GM23338 (cell line): ENCODE measurements at regions not wholly inside any gene's neighbourhood (a gene's known extent, or its start where the extent isn't known, plus 50 kb on each side); places are given as distances from the start of the nearest gene placed in this dataset.

Experiments used
- ATAC-seq: fragments of 200-7000 bp; cut with Tn5 transposase; 3 replicates; pipeline ENCODE4 v1.9.1; 2020
- DNase-seq: peaks from one replicate; pipeline ENCODE4 v3.0.0-alpha.2; 2015; ENCODE audit warnings: low spot score
- H2AFZ ChIP-seq: fragments of 200-600 bp; sonication (generic); 2 replicates; pipeline ENCODE4 v1.8.0; 2016; ENCODE audit warnings: antibody characterized with exemption, mild to moderate bottlenecking, moderate library complexity
- H3F3A ChIP-seq: fragments of 200-600 bp; sonication (generic); replicated peaks from 2 replicates; pipeline ENCODE4 v1.8.0; 2017; ENCODE audit warnings: antibody characterized with exemption, mixed run types, low read depth
- H3K27ac ChIP-seq: fragments of 200-600 bp; sonication (generic); 2 replicates; pipeline ENCODE4 v1.6.1; 2016; ENCODE audit warnings: low read depth
- H3K27me3 ChIP-seq: fragments of 200-600 bp; sonication (generic); 2 replicates; pipeline ENCODE4 v1.8.0; 2016; ENCODE audit warnings: mild to moderate bottlenecking, mixed run types, moderate library complexity; ENCODE audit not compliant: insufficient read depth
- H3K36me3 ChIP-seq: fragments of 200-600 bp; sonication (generic); 2 replicates; pipeline ENCODE4 v1.8.0; 2016; ENCODE audit warnings: mild to moderate bottlenecking; ENCODE audit not compliant: insufficient read depth
- H3K4me1 ChIP-seq: fragments of 200-600 bp; sonication (generic); 2 replicates; pipeline ENCODE4 v1.8.0; 2016; ENCODE audit warnings: mild to moderate bottlenecking, moderate library complexity; ENCODE audit not compliant: insufficient read depth
- H3K4me2 ChIP-seq: fragments of 200-600 bp; sonication (generic); 2 replicates; pipeline ENCODE4 v1.7.1; 2017; ENCODE audit warnings: mixed run types
- H3K4me3 ChIP-seq: fragments of 200-600 bp; sonication (generic); 2 replicates; pipeline ENCODE4 v1.6.1; 2016; ENCODE audit warnings: mixed run types
- H3K79me2 ChIP-seq: fragments of 200-600 bp; sonication (generic); replicated peaks from 2 replicates; pipeline ENCODE4 v1.8.0; 2017; ENCODE audit warnings: mild to moderate bottlenecking; ENCODE audit not compliant: insufficient read depth
- H3K9me2 ChIP-seq: fragments of 200-600 bp; sonication (generic); 2 replicates; pipeline ENCODE4 v1.8.0; 2017; ENCODE audit not compliant: insufficient read depth
- H4K20me1 ChIP-seq: fragments of 200-600 bp; sonication (generic); replicated peaks from 2 replicates; pipeline ENCODE4 v1.8.0; 2017; ENCODE audit warnings: mild to moderate bottlenecking; ENCODE audit not compliant: insufficient read depth
- H3K27ac Mint-ChIP-seq: 2 replicates; pipeline ENCODE4 v1.8.0; 2020; ENCODE audit warnings: inconsistent platforms, mild to moderate bottlenecking, moderate library complexity, mixed read lengths
- H3K27me3 Mint-ChIP-seq: 3 replicates; pipeline ENCODE4 v1.8.0; 2022; ENCODE audit warnings: low read depth, mild to moderate bottlenecking, moderate library complexity, mixed read lengths, inconsistent platforms; ENCODE audit not compliant: insufficient read depth, poor library complexity
- H3K36me3 Mint-ChIP-seq: 3 replicates; pipeline ENCODE4 v1.8.0; 2021; ENCODE audit warnings: low read depth, mild to moderate bottlenecking, inconsistent platforms, moderate library complexity, mixed read lengths
- H3K4me1 Mint-ChIP-seq: 3 replicates; pipeline ENCODE4 v1.8.0; 2020; ENCODE audit warnings: mild to moderate bottlenecking, inconsistent platforms, mixed read lengths
- H3K4me3 Mint-ChIP-seq: 3 replicates; pipeline ENCODE4 v1.8.0; 2021; ENCODE audit warnings: moderate library complexity, mild to moderate bottlenecking, inconsistent platforms, mixed read lengths
- H3K9me3 Mint-ChIP-seq: 3 replicates; pipeline ENCODE4 v1.8.0; 2020; ENCODE audit warnings: moderate library complexity, mild to moderate bottlenecking, inconsistent platforms, mixed read lengths
- CREB1 ChIP-seq: fragments of 250-450 bp; sonication (Bioruptor Pico); IDR thresholded peaks from 2 replicates; pipeline ENCODE4 v1.5.0; 2020; ENCODE audit warnings: low read depth, mild to moderate bottlenecking, moderate library complexity
- CTCF ChIP-seq, 2 experiments: fragments of 200-600 bp in 1 of 2; sonication (generic) in 1 of 2; conservative IDR thresholded peaks; 2 replicates each; pipeline versions ENCODE4 v1.5.1 to v1.6.1; 2016 to 2017; ENCODE audit warnings: antibody characterized with exemption in 2 of 2, low read depth in 2 of 2, mild to moderate bottlenecking in 2 of 2, moderate library complexity in 1 of 2
- EZH2 ChIP-seq: fragments of 200-600 bp; sonication (generic); IDR thresholded peaks from one replicate; pipeline ENCODE4 v1.8.0; 2017; ENCODE audit warnings: antibody characterized with exemption, mild to moderate bottlenecking, low read depth; ENCODE audit not compliant: unreplicated experiment
- EZH2phosphoT487 ChIP-seq: fragments of 200-600 bp; sonication (generic); IDR thresholded peaks from one replicate; pipeline ENCODE4 v1.8.1; 2018; ENCODE audit warnings: antibody characterized with exemption; ENCODE audit not compliant: unreplicated experiment
- JUNB ChIP-seq: IDR thresholded peaks from one replicate; pipeline ENCODE4 v1.6.1; 2016; ENCODE audit warnings: antibody characterized with exemption; ENCODE audit not compliant: unreplicated experiment
- NANOG ChIP-seq: IDR thresholded peaks from 2 replicates; pipeline ENCODE4 v1.6.1; 2016; ENCODE audit warnings: antibody characterized with exemption, borderline replicate concordance
- POLR2AphosphoS5 ChIP-seq: IDR thresholded peaks from 2 replicates; pipeline ENCODE4 v1.6.1; 2016; ENCODE audit warnings: antibody characterized with exemption, low read depth
- STAT1 ChIP-seq: IDR thresholded peaks from one replicate; pipeline ENCODE4 v1.6.1; 2016; ENCODE audit warnings: antibody characterized with exemption; ENCODE audit not compliant: unreplicated experiment
- ZNF114 ChIP-seq: fragments of 250-450 bp; sonication (Bioruptor Pico); IDR thresholded peaks from 2 replicates; pipeline ENCODE4 v1.5.0; 2020; ENCODE audit warnings: mild to moderate bottlenecking, moderate library complexity
- TF ChIP-seq, protein P1 (sequence below): IDR thresholded peaks from one replicate; pipeline ENCODE4 v1.6.1; 2018; ENCODE audit warnings: antibody characterized with exemption; ENCODE audit not compliant: unreplicated experiment
- TF ChIP-seq, protein P2 (sequence below): IDR thresholded peaks from 2 replicates; pipeline ENCODE4 v1.6.1; 2016; ENCODE audit warnings: antibody characterized with exemption

GRCh38 chr11:130582981-130583380, 134.5 kb downstream of the ADAMTS15 start (continued):
- no peak for TF ChIP-seq CTCF (conservative IDR thresholded peaks at IDR 0.05; ENCODE audit: low read depth in 2 of 2)

- DNase-seq (no peak), ATAC-seq (peak; percentile 50; the same call in 2 of the 3 replicates)
- no peaks in the 10 kb centered on the region for H3K9me3 Mint-ChIP-seq
- H3K27me3 Mint-ChIP-seq, result peaks cover 4% of the 10 kb centered on the region
- no peaks in the 10 kb centered on the region for H3K27me3 ChIP-seq
- no peaks in the 10 kb centered on the region for H3F3A ChIP-seq
- H3K4me1 Mint-ChIP-seq, result peaks cover 27% of the 10 kb centered on the region
- H3K4me3 Mint-ChIP-seq, result no peak overlapping the region
- H3K27ac ChIP-seq, result no peak overlapping the region
- peaks cover 9% of the 10 kb centered on the region for H3K4me1 ChIP-seq
- no peak overlapping the region for H3K27ac Mint-ChIP-seq
- H3K36me3 ChIP-seq, result peaks cover 4% of the 10 kb centered on the region; the same call in 1 of the 2 replicates
- H4K20me1 ChIP-seq, result no peaks in the 10 kb centered on the region
- no peaks in the 10 kb centered on the region for H3K36me3 Mint-ChIP-seq
- H3K4me2 ChIP-seq, result no peak overlapping the region
- H3K79me2 ChIP-seq, result no peaks in the 10 kb centered on the region
- peaks cover 19% of the 10 kb centered on the region; the same call in 1 of the 2 replicates for H3K9me2 ChIP-seq
- H2AFZ ChIP-seq, result 0 out of 2 replicates have a peak overlapping the region, but pooled peaks have one; percentile 43
- no peak overlapping the region for H3K4me3 ChIP-seq
- no peak for TF ChIP-seq CREB1 (CRISPR knock-in tag)
- TF ChIP-seq CTCF (conservative IDR thresholded peaks at IDR 0.05; ENCODE audit: low read depth in 2 of 2), result no peak
- TF ChIP-seq, protein P1, sequence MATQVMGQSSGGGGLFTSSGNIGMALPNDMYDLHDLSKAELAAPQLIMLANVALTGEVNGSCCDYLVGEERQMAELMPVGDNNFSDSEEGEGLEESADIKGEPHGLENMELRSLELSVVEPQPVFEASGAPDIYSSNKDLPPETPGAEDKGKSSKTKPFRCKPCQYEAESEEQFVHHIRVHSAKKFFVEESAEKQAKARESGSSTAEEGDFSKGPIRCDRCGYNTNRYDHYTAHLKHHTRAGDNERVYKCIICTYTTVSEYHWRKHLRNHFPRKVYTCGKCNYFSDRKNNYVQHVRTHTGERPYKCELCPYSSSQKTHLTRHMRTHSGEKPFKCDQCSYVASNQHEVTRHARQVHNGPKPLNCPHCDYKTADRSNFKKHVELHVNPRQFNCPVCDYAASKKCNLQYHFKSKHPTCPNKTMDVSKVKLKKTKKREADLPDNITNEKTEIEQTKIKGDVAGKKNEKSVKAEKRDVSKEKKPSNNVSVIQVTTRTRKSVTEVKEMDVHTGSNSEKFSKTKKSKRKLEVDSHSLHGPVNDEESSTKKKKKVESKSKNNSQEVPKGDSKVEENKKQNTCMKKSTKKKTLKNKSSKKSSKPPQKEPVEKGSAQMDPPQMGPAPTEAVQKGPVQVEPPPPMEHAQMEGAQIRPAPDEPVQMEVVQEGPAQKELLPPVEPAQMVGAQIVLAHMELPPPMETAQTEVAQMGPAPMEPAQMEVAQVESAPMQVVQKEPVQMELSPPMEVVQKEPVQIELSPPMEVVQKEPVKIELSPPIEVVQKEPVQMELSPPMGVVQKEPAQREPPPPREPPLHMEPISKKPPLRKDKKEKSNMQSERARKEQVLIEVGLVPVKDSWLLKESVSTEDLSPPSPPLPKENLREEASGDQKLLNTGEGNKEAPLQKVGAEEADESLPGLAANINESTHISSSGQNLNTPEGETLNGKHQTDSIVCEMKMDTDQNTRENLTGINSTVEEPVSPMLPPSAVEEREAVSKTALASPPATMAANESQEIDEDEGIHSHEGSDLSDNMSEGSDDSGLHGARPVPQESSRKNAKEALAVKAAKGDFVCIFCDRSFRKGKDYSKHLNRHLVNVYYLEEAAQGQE, result no peak
- TF ChIP-seq POLR2AphosphoS5, result no peak
- TF ChIP-seq ZNF114, result no peak
- TF ChIP-seq EZH2, result no peak
- no peak for TF ChIP-seq EZH2phosphoT487
- TF ChIP-seq NANOG, result no peak
- TF ChIP-seq, protein P2, sequence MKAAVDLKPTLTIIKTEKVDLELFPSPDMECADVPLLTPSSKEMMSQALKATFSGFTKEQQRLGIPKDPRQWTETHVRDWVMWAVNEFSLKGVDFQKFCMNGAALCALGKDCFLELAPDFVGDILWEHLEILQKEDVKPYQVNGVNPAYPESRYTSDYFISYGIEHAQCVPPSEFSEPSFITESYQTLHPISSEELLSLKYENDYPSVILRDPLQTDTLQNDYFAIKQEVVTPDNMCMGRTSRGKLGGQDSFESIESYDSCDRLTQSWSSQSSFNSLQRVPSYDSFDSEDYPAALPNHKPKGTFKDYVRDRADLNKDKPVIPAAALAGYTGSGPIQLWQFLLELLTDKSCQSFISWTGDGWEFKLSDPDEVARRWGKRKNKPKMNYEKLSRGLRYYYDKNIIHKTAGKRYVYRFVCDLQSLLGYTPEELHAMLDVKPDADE, result no peak
- no peak for TF ChIP-seq JUNB
- no peak for TF ChIP-seq STAT1
These were observed 135.4 kb downstream of the ADAMTS15 start for GRCh38 chr11:130583801-130584211.
